ENCODE measurements at regions not wholly inside any gene's neighbourhood (a gene's known extent, or its start where the extent isn't known, plus 50 kb on each side); places are given as distances from the start of the nearest gene placed in this dataset.

- DNase-seq (ENCODE audit: low read depth, low spot score), result no peak
- no peak overlapping the region for H3K4me3 ChIP-seq (ENCODE audit: low read depth, low read length)
- no peaks in the 10 kb centered on the region for H3K27me3 ChIP-seq (ENCODE audit: control insufficient read depth, insufficient read depth, low read length)
- ChIA-PET CTCF (no interaction called here), POLR2A (no interaction called here)
- TF ChIP-seq CTCF (IDR thresholded peaks at IDR 0.05; ENCODE audit: low read depth, low read length), result no peak
- H3K9me3 ChIP-seq (ENCODE audit: control insufficient read depth, insufficient read depth, low read length), result peaks cover 14% of the 10 kb centered on the region
- no peak overlapping the region for H3K27ac ChIP-seq (ENCODE audit: low read depth, low read length)
These were observed 80.8 kb downstream of the TLR4 start for GRCh38 chr9:117784996-117785395.

DNA sequence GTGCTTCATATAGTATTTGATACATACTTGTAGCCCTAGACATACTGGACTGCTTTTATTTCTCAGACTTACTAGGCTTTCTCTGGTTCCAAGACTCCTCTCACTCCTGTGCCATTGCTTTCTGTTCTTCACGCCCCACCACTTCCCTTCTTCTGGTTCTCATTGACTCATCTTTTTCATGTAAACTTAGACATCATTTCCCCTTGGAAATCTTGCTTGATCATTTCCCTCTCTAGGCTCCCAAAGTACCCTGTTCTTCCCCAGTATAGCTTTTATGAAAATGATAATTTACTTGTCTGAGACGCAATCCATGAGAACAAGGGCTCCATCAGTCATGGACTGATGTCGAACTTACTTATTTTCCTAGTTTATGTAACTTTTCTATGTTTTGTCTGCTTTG, 83.5 kb downstream of the TLR4 start:
- ChIA-PET CTCF (no interaction called here), POLR2A (no interaction called here)
- H3K27me3 ChIP-seq (ENCODE audit: control insufficient read depth, insufficient read depth, low read length), result no peaks in the 10 kb centered on the region
- H3K4me3 ChIP-seq (ENCODE audit: low read depth, low read length), result no peak overlapping the region
- H3K27ac ChIP-seq (ENCODE audit: low read depth, low read length), result no peak overlapping the region
- no peak for TF ChIP-seq CTCF (IDR thresholded peaks at IDR 0.05; ENCODE audit: low read depth, low read length)
- H3K9me3 ChIP-seq (ENCODE audit: control insufficient read depth, insufficient read depth, low read length), result peaks cover 5% of the 10 kb centered on the region; the same call in 1 of the 2 replicates
- DNase-seq (ENCODE audit: low read depth, low spot score), result no peak

GRCh38 chr9:117795271-117795670, 91.1 kb downstream of the TLR4 start:
- H3K4me3 ChIP-seq (ENCODE audit: low read depth, low read length), result no peak overlapping the region
- H3K27ac ChIP-seq (ENCODE audit: low read depth, low read length), result no peak overlapping the region
- ChIA-PET POLR2A (no interaction called here), CTCF (no interaction called here)
- no peaks in the 10 kb centered on the region for H3K27me3 ChIP-seq (ENCODE audit: control insufficient read depth, insufficient read depth, low read length)
- H3K9me3 ChIP-seq (ENCODE audit: control insufficient read depth, insufficient read depth, low read length), result peaks cover 4% of the 10 kb centered on the region; the same call in 1 of the 2 replicates
- TF ChIP-seq CTCF (IDR thresholded peaks at IDR 0.05; ENCODE audit: low read depth, low read length), result no peak
- DNase-seq (ENCODE audit: low read depth, low spot score), result no peak

GRCh38 chr9:117796681-117797080, 92.5 kb downstream of the TLR4 start:
- Histone ChIP-seq H3K4me3 (ENCODE audit: low read depth, low read length) (no peak overlapping the region), H3K27me3 (ENCODE audit: control insufficient read depth, insufficient read depth, low read length) (no peaks in the 10 kb centered on the region), H3K9me3 (ENCODE audit: control insufficient read depth, insufficient read depth, low read length) (peaks cover 4% of the 10 kb centered on the region; the same call in 1 of the 2 replicates), H3K27ac (ENCODE audit: low read depth, low read length) (no peak overlapping the region)
- CTCF ChIA-PET, result no interaction called here
- TF ChIP-seq CTCF (IDR thresholded peaks at IDR 0.05; ENCODE audit: low read depth, low read length), result no peak
- DNase-seq (ENCODE audit: low read depth, low spot score), result no peak
- POLR2A ChIA-PET, result no interaction called here

GRCh38 chr9:117800389-117800788, 96.2 kb downstream of the TLR4 start:
- no peaks in the 10 kb centered on the region for H3K27me3 ChIP-seq (ENCODE audit: control insufficient read depth, insufficient read depth, low read length)
- ChIA-PET POLR2A (no interaction called here), CTCF (no interaction called here)
- DNase-seq (ENCODE audit: low read depth, low spot score), result no peak
- peaks cover 3% of the 10 kb centered on the region; the same call in 1 of the 2 replicates for H3K9me3 ChIP-seq (ENCODE audit: control insufficient read depth, insufficient read depth, low read length)
- H3K27ac ChIP-seq (ENCODE audit: low read depth, low read length), result no peak overlapping the region
- no peak for TF ChIP-seq CTCF (IDR thresholded peaks at IDR 0.05; ENCODE audit: low read depth, low read length)
- no peak overlapping the region for H3K4me3 ChIP-seq (ENCODE audit: low read depth, low read length)
